CD4-positive, alpha-beta T cell treated with Interleukin-2 at 100 ng/mL for 4 hours (primary cell): ENCODE measurements at regions not wholly inside any gene's neighbourhood (a gene's known extent, or its start where the extent isn't known, plus 50 kb on each side); places are given as distances from the start of the nearest gene placed in this dataset.
A peak's percentile ranks its signal among the peaks of the same experiment; 100 is the strongest.
"Not testable (repeated sequence)": the region's sequence is repeated elsewhere in the genome, so short reads cannot be mapped to it uniquely, and the experiment has no call there.

Experiments
- DNase-seq: peaks from one replicate; pipeline ENCODE4 v3.0.0-alpha.2; 2020; ENCODE audit warnings: low spot score

GRCh38 chr2:144724460-144724859 lies 204.5 kb upstream of the ZEB2 start:
- not testable (repeated sequence) for DNase-seq

GRCh38 chr2:144718376-144718775 lies 198.5 kb upstream of the ZEB2 start:
- no peak for DNase-seq

GRCh38 chr2:144715992-144716391 lies 196.1 kb upstream of the ZEB2 start:
- no peak for DNase-seq

- no peak for DNase-seq
Observed at GRCh38 chr2:144713410-144713809, 193.5 kb upstream of the ZEB2 start.

GRCh38 chr2:144712550-144712940 lies 192.6 kb upstream of the ZEB2 start:
- DNase-seq, result no peak

- no peak for DNase-seq
Observed at GRCh38 chr2:144711630-144712549, 192.0 kb upstream of the ZEB2 start.

GRCh38 chr2:144711084-144711483 lies 191.2 kb upstream of the ZEB2 start:
- no peak for DNase-seq

GRCh38 chr2:144708626-144709025 lies 188.7 kb upstream of the ZEB2 start:
- DNase-seq, result no peak

GRCh38 chr2:144707736-144708326 lies 187.9 kb upstream of the ZEB2 start:
- DNase-seq, result no peak

GRCh38 chr2:144706647-144707046 lies 186.7 kb upstream of the ZEB2 start:
- DNase-seq, result no peak

GRCh38 chr2:144705328-144706245 lies 185.7 kb upstream of the ZEB2 start:
- no peak for DNase-seq

GRCh38 chr2:144704709-144705095 lies 184.8 kb upstream of the ZEB2 start:
- no peak for DNase-seq

- peak; percentile 17 for DNase-seq
Observed at GRCh38 chr2:144703852-144704708, 184.2 kb upstream of the ZEB2 start.

- DNase-seq, result no peak
Observed at GRCh38 chr2:144702051-144702450, 182.1 kb upstream of the ZEB2 start.

- no peak for DNase-seq
Observed at GRCh38 chr2:144701259-144701658, 181.3 kb upstream of the ZEB2 start.

GRCh38 chr2:144698156-144698555 lies 178.2 kb upstream of the ZEB2 start:
- DNase-seq, result no peak

- DNase-seq, result no peak
Observed at GRCh38 chr2:144695657-144696056, 175.7 kb upstream of the ZEB2 start.

- no peak for DNase-seq
Observed at GRCh38 chr2:144694456-144694855, 174.5 kb upstream of the ZEB2 start.

GRCh38 chr2:144693179-144693578 lies 173.3 kb upstream of the ZEB2 start:
- DNase-seq, result no peak

GRCh38 chr2:144692661-144693060 lies 172.7 kb upstream of the ZEB2 start:
- DNase-seq, result no peak

- no peak for DNase-seq
Observed at GRCh38 chr2:144690771-144691170, 170.9 kb upstream of the ZEB2 start.
